DMS53 treated with DMSO at 0.1 percent for 48 hours (cell line): ENCODE measurements at regions not wholly inside any gene's neighbourhood (a gene's known extent, or its start where the extent isn't known, plus 50 kb on each side); places are given as distances from the start of the nearest gene placed in this dataset.
"Not testable (repeated sequence)": the region's sequence is repeated elsewhere in the genome, so short reads cannot be mapped to it uniquely, and the experiment has no call there.

Experiments
- DNase-seq: peaks from one replicate; lab custom pipeline; 2025; ENCODE audit not compliant: unreplicated experiment; lab: John Stamatoyannopoulos, UW

DNA sequence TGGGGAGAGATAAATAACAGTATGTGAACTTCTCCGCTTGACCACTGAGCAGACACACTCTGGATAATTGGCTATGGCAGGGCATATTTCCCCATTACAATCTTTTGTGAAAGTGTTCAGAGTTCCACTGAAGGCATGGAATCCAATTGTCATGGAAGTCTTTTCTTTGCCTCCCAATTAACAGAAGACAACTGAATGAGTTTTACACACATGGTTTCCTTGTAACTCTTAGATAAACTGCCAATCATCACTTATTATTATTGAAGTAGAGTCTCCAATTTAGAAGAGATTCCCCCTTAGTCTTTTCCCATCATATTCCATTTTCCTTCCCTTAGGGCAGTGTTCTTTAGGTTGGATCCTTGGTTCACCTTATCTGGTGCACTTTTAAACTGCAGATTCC, 308.3 kb downstream of the NR2F2 start:
- DNase-seq = no peak

DNA sequence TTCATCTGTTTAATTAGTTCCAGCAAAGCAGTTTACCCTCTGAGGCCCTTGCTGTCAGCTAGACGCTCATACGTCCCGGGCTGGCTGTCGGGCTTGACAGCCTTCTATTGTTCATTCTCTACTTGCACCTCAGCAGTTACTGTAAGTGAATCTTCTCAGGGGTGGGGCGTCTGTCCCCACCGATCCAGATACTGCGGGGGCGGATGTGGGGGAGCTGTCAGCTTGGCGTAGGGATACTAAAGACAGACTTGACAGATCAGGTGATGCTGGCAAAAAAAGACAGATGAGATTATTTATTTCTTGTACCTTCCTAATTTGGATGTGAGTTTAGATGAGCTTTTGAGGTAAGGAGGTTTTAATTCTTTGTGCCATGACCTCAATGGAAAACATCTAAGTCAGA, 315.3 kb downstream of the NR2F2 start:
- DNase-seq = no peak

DNA sequence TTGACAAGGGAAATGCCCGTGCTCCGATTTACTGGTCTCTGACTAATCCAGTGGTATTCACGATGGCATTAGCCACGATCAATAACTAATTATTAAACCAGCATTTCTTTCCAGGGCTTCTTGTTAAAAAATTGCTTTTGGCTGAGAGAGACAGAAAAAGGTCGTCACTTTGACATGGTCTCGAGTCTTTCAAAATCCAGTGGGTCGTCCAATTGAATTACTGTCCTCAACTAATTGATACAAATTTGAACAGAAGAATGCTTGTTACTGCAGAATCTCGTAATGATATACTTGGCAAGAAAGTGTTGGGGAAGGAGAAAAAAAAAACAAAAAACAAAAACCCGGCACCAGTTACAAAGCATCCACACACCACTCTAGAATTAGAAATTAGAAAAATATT, 318.4 kb downstream of the NR2F2 start:
- DNase-seq = no peak

DNA sequence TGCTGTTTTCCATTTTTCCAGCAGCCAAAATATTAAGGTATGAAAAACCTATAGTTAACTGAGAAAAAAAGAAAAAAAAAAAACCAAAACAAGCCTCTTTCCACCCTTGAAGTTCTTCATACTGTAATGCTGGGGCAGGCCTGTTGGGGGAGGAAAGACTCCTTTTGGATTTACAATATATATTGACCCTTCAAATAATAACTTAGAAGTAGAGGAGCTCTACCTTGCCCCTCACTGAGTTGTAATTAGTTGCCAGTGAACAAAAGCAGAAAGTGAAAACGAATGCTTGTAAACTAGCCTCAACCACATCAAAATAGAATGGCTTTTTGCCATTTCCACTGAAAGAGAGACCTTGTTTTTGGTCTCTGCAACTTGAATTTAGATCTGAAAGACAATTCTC, 326.6 kb downstream of the NR2F2 start:
- DNase-seq = no peak

DNA sequence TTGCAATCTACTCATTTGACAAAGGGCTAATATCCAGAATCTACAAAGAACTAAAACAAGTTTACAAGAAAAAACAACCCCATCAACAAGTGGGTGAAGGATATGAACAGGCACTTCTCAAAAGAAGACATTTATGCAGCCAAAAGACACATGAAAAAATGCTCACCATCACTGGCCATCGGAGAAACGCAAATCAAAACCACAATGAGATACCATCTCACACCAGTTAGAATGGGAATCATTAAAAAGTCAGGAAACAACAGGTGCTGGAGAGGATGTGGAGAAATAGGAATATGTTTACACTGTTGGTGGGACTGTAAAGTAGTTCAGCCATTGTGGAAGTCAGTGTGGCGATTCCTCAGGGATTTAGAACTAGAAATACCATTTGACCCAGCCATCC, 336.5 kb downstream of the NR2F2 start:
- not testable (repeated sequence) for DNase-seq

DNA sequence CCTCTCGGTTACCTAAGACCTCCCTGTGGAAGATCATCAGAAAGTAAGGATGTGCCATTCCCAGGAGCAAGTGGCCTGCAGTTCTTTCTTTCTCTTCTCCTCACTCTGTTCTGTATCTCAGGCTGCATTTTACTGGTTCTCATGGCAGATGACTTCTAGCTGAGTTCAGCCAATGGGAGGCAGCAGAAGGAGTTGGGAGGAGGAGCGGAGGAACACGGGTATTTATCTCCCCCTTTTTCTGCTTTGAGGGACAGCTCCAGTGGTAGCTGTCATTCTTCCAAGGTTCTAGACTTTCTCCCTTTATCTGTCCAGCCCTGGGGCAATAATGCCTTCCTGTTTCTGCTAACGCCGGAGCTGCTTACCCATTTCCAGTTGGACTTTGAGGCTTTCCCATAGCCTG, 339.9 kb downstream of the NR2F2 start:
- DNase-seq = no peak

DNA sequence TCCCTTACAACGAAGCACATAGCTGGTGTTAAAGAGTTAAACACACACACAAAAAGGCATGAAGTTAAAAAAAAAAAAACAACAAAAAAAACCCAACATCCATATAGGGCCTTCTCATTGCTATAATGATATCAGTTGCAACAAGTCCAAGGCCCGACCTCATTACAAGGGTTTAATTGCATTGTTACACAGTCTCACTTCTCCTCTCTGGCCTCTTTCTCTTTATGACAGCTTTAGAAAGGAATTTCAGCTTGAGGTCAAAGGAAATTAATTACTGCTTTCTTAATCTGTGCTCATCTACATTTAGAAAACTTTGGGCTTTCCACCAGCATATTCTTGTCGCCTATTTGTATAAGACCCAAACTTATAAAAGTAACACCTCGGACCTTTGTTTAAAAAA, 342.1 kb downstream of the NR2F2 start:
- no peak for DNase-seq

DNA sequence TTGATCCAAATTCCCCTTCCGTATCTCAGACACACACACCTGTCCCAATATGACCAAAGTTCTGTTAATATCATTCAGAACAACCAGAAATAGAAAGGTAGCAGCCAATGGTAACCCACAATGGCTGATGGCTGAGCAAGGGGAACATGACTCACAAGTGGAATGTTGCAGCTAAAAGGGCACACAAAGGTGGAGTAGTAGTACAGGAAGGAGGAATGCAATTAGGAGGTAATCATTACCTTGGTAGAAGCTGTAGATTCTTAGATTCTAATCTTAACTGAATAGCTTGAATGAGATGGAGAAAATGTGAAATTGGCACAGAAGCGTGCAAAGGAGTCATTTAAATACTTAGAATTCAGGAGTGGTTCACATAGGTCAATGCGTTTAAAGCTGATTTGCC, 347.9 kb downstream of the NR2F2 start:
- no peak for DNase-seq

DNA sequence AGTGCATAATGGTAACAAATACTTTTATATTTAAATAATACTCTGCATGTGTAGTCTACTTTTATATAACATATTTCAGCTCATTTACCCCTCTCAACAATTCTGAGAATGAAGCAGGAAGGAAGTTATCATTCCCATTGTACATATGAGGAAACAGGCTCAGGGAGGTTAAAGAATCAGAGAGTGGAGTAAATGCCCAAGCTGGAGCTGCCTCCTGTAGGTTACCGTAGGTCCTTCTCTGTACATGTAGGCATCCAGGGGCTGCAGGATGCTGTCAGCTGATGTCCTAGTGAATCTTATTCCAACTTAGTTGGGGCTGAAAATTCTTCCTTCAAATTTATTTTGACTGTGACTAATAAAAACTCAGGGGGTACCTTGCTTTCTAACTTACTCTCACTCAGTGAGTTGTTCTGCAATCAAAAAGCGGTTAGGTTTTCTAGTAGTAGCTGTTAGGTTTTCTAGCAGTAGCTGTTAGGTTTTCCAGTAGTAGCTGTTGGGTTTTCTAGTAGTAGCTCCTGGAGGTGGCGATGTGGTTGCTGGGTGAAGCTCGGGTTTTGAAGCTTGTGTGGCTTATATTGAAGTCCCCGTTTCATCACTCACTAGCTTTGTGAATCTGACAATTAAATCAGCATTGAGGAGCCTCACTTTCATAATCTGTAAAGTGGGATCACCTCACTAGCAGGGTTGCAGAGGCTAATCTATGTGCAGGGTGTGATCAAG, 357.0 kb downstream of the NR2F2 start:
- DNase-seq = no peak

DNA sequence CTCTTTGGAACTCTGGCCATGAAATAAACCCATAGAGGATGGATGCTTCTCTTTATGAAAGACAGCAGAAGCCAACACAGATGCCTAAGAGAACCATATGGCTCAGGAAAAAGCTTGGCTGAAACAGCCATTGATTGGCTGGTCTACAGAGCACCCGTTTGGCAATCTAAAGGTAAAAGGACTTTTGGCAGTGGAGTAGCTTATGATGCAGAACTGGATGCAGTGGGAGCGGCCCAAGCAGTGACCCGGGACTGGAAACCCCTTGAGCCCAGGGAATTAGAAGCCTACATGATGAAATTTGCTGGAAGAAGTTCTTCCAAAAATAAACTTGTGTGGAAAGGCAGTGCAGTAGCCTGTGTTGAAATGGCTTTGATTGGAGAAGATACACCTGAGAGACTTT, 360.2 kb downstream of the NR2F2 start:
- no peak for DNase-seq

DNA sequence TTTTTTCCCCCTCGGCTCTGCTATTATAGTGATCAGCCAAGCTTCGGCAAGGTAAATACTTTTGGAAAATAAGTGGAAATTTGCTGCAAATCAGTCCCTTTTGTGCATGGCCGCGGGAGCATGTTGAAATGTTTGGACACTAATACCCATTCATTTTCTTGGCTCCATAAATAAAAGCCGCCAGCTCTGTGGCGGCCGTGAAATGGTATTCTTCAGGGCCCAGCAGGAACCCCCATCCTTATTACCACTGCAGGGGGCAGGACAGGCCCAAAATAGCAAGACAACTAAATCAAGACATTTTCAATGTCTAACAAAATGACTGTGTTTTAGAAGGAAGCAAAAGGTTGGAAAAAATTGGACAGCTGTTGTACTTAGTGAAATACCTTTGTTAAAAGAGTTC, 362.3 kb downstream of the NR2F2 start:
- DNase-seq = no peak

DNA sequence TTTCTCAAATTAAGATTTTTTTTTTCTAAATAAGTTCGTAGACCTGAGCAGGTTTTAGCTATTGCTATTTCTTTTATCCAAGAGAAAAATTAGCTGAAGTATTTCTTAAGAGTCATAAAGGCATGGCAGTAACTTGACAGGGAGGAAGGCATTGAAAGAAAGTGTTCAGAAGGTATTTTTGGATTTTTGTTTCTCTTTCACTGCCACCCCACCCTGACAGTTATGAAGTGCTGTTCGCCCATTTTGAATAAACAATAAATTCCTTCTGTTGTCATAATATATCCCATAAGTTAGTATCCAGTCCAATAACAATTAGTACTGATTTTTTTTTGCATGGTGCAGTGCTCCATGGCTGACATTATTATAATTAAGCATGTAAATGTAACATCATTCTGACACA, 363.0 kb downstream of the NR2F2 start:
- DNase-seq = no peak

DNA sequence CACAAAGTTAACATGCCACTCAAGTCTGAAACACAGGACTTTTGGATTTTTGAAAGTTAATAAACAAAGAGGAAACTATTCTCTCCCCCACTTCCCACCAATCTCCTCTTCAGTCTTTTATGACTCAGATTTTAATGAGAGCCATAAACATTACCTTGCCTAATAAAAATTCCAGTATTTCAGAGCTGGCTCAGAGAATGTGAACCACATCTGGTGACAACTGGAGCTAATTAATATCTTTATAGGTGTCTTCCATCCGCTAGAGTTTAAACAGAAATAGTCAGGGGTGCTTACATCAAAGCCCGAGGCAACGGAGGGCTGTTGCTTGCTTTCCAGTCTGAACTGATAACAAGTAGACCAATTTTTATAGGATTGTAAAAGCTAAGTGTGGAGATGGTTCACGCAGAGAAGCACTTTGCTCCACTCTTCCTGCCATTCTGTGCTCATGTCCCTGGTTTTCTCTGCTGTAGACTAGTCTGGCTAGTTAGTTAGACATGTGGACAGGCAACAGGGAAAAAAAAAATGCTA, 363.6 kb downstream of the NR2F2 start:
- no peak for DNase-seq

DNA sequence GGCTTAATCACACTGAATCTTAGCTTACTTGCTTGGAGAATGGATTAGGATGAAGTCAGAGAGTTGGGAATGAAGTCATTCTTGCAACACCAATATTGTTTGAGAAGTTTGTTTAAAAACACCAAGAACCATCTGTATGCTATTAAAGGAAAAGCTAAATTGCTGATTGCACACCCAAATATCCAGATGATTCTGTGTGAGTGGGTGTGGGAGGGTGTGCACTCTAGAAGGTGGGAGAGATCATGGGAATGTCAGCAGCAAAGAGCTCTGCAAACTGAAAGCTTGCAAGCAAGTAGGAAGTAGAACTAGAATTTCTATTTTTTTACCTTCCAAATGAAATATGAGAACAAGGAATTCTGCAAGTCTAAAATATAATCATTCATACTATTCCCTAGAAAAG, 364.9 kb downstream of the NR2F2 start:
- no peak for DNase-seq

DNA sequence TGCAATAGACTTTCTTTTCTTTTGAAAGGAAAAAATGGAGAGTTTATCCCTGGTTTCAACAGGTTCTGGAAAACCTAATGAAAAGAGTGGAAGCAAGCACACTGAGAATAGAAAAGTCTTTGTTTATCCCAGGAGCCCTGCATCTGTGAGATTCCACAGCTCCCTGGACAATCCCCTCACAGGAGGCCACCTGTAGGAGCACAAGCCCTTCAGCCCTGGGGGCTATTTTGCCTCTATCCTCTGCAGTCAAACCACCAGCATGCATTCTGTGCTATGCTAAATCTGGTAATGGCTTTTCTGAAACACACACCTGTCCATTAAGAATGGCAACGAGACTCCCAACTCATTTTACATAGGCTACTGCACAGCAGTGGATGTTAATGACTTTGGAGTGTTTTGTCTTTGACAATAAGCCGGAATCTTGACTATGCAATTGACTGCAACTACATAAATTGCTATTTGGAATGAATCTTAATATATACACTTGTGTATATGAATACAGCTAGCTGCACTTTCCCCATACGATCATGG, 369.4 kb downstream of the NR2F2 start:
- DNase-seq = no peak

DNA sequence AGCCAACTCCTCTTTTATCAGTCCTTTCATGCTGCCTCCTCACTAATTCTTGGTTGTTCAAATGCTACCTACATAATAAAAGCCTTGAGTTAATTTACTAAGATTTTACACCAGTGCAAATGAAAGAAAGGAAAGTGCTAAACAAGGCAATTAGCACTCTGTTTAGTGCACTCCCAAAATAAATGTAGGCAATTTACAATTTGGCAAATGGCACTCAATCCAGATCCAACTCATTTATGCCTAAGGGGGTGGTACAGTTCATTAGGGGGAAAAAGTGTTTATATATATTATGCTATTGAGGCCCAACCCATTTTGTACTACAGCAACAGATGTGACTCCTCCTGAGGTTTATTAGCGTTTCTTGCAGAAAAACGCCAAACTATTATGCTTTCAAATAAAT, 370.1 kb downstream of the NR2F2 start:
- DNase-seq = no peak

DNA sequence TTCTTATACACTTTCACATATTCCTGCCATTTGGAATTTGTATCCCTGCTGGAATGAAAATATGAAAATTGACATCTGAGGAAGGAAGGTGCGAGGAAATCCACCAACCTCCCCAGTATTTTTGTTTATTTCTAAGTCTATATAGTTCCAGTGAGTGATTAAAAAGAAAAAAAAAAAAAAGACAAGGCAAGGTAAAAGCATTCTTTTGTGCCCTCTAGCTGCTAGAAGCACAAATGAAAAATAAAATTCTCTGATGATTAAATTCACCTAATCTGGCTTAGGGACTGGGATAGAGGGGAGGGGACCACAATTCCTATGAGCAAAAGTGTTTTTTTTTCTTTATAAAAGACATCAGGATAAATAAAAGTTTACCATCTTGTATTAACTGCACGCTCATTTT, 370.9 kb downstream of the NR2F2 start:
- DNase-seq = no peak

DNA sequence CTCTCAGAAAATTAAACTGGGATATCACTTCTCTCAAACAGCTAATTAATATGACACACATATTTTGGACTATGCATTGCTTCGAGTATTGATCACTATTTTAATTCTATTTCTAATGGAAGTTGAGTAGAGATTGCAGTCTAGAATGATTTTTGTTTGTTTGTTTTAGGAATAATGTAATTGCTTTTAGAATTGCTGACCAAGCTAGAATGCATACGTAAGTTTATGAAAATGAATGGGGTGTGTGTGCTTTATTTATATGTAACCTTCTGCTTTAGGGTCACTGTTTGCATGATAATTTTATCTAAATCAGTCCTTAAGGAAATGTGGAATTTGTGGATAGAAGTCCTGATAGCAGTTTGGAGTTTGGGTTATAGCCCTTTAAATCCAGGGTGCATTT, 371.4 kb downstream of the NR2F2 start:
- no peak for DNase-seq

DNA sequence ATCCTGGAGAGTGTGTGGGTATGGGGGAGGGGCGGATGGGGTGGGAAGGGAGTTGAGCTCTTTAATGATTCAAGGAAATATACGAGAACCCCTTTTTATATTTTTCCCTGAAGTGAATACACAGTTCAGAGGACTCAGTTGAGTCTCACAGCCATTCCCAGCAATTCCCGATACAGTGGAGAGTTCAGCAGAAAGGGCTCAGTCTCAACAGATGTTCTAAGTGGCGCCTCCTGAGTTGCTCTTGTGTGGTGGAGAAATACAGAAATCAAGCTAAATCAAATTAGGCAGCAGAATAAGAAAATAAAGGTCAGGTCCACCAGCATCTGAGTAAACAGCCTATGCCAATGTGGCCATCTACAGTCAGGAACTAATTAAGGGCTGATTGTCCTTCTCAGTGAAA, 372.1 kb downstream of the NR2F2 start:
- DNase-seq = no peak

DNA sequence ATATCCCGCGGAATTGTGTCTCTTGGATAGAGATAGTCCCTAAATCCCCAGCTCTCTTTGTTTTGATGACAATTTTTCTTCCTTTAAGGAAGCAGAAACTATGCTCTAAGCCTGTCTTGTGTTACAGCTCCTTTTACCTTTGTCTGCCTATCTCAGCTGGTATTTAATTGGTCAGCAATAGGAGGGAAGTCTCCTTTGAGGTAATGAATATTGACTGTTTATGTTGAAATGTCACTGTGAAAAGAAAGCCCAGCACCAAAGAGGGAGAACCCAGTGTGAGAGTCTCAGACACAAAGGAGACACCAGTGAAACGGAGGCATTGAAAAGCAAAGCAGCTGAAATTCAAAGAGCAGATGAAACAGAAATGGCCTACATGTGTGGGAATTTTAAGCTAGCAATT, 372.6 kb downstream of the NR2F2 start:
- no peak for DNase-seq

DNA sequence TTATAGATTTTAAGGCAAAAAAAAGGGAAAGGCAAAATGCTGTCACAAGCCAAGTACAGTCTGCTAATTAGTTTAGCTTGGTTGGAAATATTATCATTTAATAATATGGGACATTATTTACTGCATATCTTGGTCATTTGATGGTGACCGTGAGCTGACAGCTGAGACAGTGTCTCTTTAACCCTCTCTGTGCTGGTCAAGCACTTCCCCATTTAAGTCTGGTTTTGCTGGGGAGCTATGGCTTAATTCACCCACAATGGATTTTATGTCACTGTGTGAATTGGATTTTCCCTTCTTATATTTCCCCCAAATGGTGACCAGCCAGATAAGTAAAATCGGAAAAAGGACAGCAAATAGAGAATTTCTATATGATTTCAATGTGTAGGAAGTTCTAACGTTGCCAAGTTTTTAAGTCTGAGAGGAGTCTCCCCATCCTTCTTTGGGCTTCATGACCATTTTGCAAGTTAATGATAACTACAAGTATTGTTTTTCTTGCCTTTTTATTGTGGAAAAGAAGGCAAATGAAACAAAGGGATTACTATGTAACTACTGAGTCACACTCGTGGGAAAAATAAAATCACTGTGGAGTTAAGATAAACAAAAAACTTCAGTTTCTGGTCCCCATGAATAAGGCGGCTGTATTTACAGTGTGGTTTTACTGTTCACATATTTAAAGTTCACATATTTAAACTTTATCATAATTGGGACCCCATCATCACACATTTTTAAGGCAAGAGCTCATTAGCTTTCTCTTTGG, 373.5 kb downstream of the NR2F2 start:
- no peak for DNase-seq

DNA sequence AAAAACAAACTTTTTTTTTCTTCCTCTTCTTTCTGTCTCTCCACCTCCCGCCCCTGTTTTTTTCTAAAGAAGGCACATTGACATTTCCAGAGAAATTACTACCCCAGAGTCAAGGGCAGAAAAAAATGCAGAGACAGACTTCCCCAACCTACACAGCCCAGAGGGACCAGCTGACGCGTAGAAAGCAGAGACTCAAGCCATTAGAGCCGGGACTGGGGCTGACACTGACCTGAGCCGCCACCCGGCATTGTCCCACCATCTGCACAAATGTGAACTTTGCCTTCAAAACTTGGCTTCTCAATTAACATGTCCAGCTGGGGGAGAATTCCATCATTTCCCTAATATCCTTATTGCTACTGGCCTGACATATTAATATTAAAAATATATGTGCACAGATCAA, 385.6 kb downstream of the NR2F2 start:
- no peak for DNase-seq
